ENCODE measurements at regions not wholly inside any gene's neighbourhood (a gene's known extent, or its start where the extent isn't known, plus 50 kb on each side); places are given as distances from the start of the nearest gene placed in this dataset.

- DNase-seq (ENCODE audit: low spot score), result no peak
- no peak overlapping the region for H3K27ac ChIP-seq (ENCODE audit: low read depth in 1 of 2, low read length in 2 of 2)
- TF ChIP-seq MAX (IDR thresholded peaks at IDR 0.05), result no peak
- TF ChIP-seq TAF1 (conservative IDR thresholded peaks at IDR 0.05), result no peak
- no peak for TF ChIP-seq REST (IDR thresholded peaks at IDR 0.05)
- no peak for TF ChIP-seq NR2F2 (IDR thresholded peaks at IDR 0.05)
- TF ChIP-seq CTCF (IDR thresholded peaks at IDR 0.05; ENCODE audit: low read depth, low read length, missing input control), result no peak
- no peak for TF ChIP-seq RXRA (IDR thresholded peaks at IDR 0.05)
- no peak for TF ChIP-seq GABPA (IDR thresholded peaks at IDR 0.05 in 1 of 2, conservative IDR thresholded peaks at IDR 0.05 in 1 of 2)
- no peak for TF ChIP-seq FOXA1 (IDR thresholded peaks at IDR 0.05)
- no peak for TF ChIP-seq JUND (IDR thresholded peaks at IDR 0.05)
- H3K4me1 ChIP-seq (ENCODE audit: control insufficient read depth in 4 of 4, insufficient read depth in 4 of 4, low read length in 3 of 4), result no peaks in the 10 kb centered on the region
- H3K4me3 ChIP-seq (ENCODE audit: low read depth in 1 of 3, low read length in 3 of 3), result no peak overlapping the region
- H3K9ac ChIP-seq (ENCODE audit: low read depth in 1 of 2, low read length in 2 of 2), result no peak overlapping the region
- 79% methylated on average over 1 of the region's 1 CpG for WGBS
- no peaks in the 10 kb centered on the region for H3K36me3 ChIP-seq (ENCODE audit: control insufficient read depth in 4 of 4, insufficient read depth in 3 of 4, low read depth in 1 of 4, low read length in 3 of 4)
- H3K27me3 ChIP-seq (ENCODE audit: control insufficient read depth in 4 of 4, insufficient read depth in 4 of 4, low read length in 3 of 4), result peaks cover 0 to 3% (median 0%) of the 10 kb centered on the region in 4 donors
- peaks cover 0 to 2% (median 0%) of the 10 kb centered on the region in 4 donors for H3K9me3 ChIP-seq (ENCODE audit: control insufficient read depth in 4 of 4, low read length in 3 of 4)
These were observed 340.9 kb upstream of the CHRM2 start for GRCh38 chr7:136527554-136527953.

- 81% methylated on average over 7 of the region's 7 CpGs for WGBS
- DNase-seq (ENCODE audit: low spot score), result no peak
- Histone ChIP-seq H3K27ac (ENCODE audit: low read depth in 1 of 2, low read length in 2 of 2) (no peak overlapping the region), H3K9me3 (ENCODE audit: control insufficient read depth in 4 of 4, low read length in 3 of 4) (peaks cover 0 to 2% (median 0%) of the 10 kb centered on the region in 4 donors), H3K4me1 (ENCODE audit: control insufficient read depth in 4 of 4, insufficient read depth in 4 of 4, low read length in 3 of 4) (no peaks in the 10 kb centered on the region), H3K36me3 (ENCODE audit: control insufficient read depth in 4 of 4, insufficient read depth in 3 of 4, low read depth in 1 of 4, low read length in 3 of 4) (no peaks in the 10 kb centered on the region), H3K4me3 (ENCODE audit: low read depth in 1 of 3, low read length in 3 of 3) (no peak overlapping the region), H3K9ac (ENCODE audit: low read depth in 1 of 2, low read length in 2 of 2) (no peak overlapping the region), H3K27me3 (ENCODE audit: control insufficient read depth in 4 of 4, insufficient read depth in 4 of 4, low read length in 3 of 4) (peaks cover 0 to 3% (median 0%) of the 10 kb centered on the region in 4 donors)
- no peak for TF ChIP-seq HNF4A (conservative IDR thresholded peaks at IDR 0.05)
- no peak for TF ChIP-seq FOXA2 (IDR thresholded peaks at IDR 0.05)
- TF ChIP-seq EGR1 (IDR thresholded peaks at IDR 0.05; ENCODE audit: low read depth in 2 of 2), result no peak
- TF ChIP-seq NR2F2 (IDR thresholded peaks at IDR 0.05), result no peak
- TF ChIP-seq CTCF (IDR thresholded peaks at IDR 0.05; ENCODE audit: low read depth, low read length, missing input control), result no peak
- no peak for TF ChIP-seq GABPA (IDR thresholded peaks at IDR 0.05 in 1 of 2, conservative IDR thresholded peaks at IDR 0.05 in 1 of 2)
- no peak for TF ChIP-seq YY1 (IDR thresholded peaks at IDR 0.05)
- no peak for TF ChIP-seq ATF3 (IDR thresholded peaks at IDR 0.05)
- TF ChIP-seq REST (IDR thresholded peaks at IDR 0.05), result no peak
- no peak for TF ChIP-seq RAD21 (IDR thresholded peaks at IDR 0.05)
- no peak for TF ChIP-seq SP1 (IDR thresholded peaks at IDR 0.05)
These were observed 341.9 kb upstream of the CHRM2 start for GRCh38 chr7:136526408-136527105.

Measured in liver (tissue), 8 donors.